Suprapubic skin (tissue), 4 donors: ENCODE measurements at regions not wholly inside any gene's neighbourhood (a gene's known extent, or its start where the extent isn't known, plus 50 kb on each side); places are given as distances from the start of the nearest gene placed in this dataset.

ENCODE experiments used
- CTCF ChIP-seq, 2 donors: fragments of 200-600 bp in 1 of 2; fragments of 450-650 bp in 1 of 2; sonication (generic) in 1 of 2; IDR thresholded peaks; one replicate each; pipeline ENCODE4 v1.5.1; 2016 to 2019; ENCODE audit warnings: antibody characterized with exemption in 2 of 2, mild to moderate bottlenecking in 1 of 2, moderate library complexity in 1 of 2
- EP300 ChIP-seq: sonication (generic); formaldehyde crosslinking; IDR thresholded peaks from one replicate; pipeline ENCODE4 v1.6.1; 2017; ENCODE audit warnings: antibody characterized with exemption
- POLR2A ChIP-seq, 2 donors: fragments of 450-650 bp; IDR thresholded peaks; one replicate each; pipeline ENCODE4 v1.6.1; 2017; ENCODE audit warnings: antibody characterized with exemption in 2 of 2, mild to moderate bottlenecking in 2 of 2, moderate library complexity in 2 of 2
- POLR2AphosphoS5 ChIP-seq, 3 donors: sonication (generic); formaldehyde crosslinking; IDR thresholded peaks; one replicate each; pipeline ENCODE4 v1.6.1; 2017; ENCODE audit warnings: antibody characterized with exemption in 3 of 3

GRCh38 chr5:163612358-163613149 lies 107.1 kb downstream of the MAT2B start:
- TF ChIP-seq CTCF (IDR thresholded peaks at IDR 0.05) (no peak), POLR2A (IDR thresholded peaks at IDR 0.05) (no peak), EP300 (no peak), POLR2AphosphoS5 (IDR thresholded peaks at IDR 0.05) (no peak)
